A549 (cell line): ENCODE measurements at regions not wholly inside any gene's neighbourhood (a gene's known extent, or its start where the extent isn't known, plus 50 kb on each side); places are given as distances from the start of the nearest gene placed in this dataset.

Source experiments
- ATAC-seq, 2 experiments: fragments of 200-7000 bp in 1 of 2; fragments of >200 bp in 1 of 2; cut with Nextera tagmentation in 1 of 2; cut with Tn5 transposase in 1 of 2; 3 replicates each; pipeline versions ENCODE4 v1.8.0 to v1.9.1; 2018 to 2020; ENCODE audit warnings: mild to moderate bottlenecking in 1 of 2, moderate library complexity in 1 of 2
- CTCF ChIA-PET: fragments of 300-600 bp; sonication (Branson Sonifier 250); formaldehyde crosslinking; extraction: SDS; loops from one replicate; lab custom pipeline; 2021; ENCODE audit warnings: antibody characterized with exemption, inconsistent platforms; lab: Yijun Ruan, JAX
- POLR2A ChIA-PET: fragments of 350-600 bp; formaldehyde crosslinking; extraction: SDS; loops from one replicate; lab custom pipeline; 2021; ENCODE audit warnings: antibody characterized with exemption, inconsistent platforms; lab: Yijun Ruan, JAX
- DNase-seq, 2 experiments: peaks; one replicate each; pipeline versions ENCODE4 v3.0.0 to v3.0.0-alpha.2; 2011 to 2016; ENCODE audit warnings: low read depth in 1 of 2, low spot score in 1 of 2
- FAIRE-seq: peaks from 2 replicates; lab custom pipeline; 2011; peaks lifted over from hg19 to GRCh38; lab: Jason Lieb, UNC
- H3K27ac ChIP-seq, 2 experiments: fragments of >200 bp; sonication (Bioruptor Twin); formaldehyde crosslinking; 3 replicates each; pipeline ENCODE4 v1.5.1; 2016 to 2017
- H3K4me1 ChIP-seq: fragments of >200 bp; sonication (Bioruptor Twin); formaldehyde crosslinking; 3 replicates; pipeline ENCODE4 v1.6.1; 2016
- H3K4me2 ChIP-seq: fragments of >200 bp; sonication (Bioruptor Twin); formaldehyde crosslinking; 3 replicates; pipeline ENCODE4 v1.6.1; 2016
- H3K4me3 ChIP-seq: fragments of >200 bp; sonication (Bioruptor Twin); formaldehyde crosslinking; 3 replicates; pipeline ENCODE4 v1.5.1; 2016
- H3K9me3 ChIP-seq: fragments of >200 bp; sonication (Bioruptor Twin); formaldehyde crosslinking; 3 replicates; pipeline ENCODE4 v1.6.1; 2016
- BHLHE40 ChIP-seq: IDR thresholded peaks from 2 replicates; pipeline ENCODE4 v1.6.1; 2012; ENCODE audit warnings: low read depth, low read length, inconsistent platforms
- CBX2 ChIP-seq: fragments of 200-600 bp; sonication (generic); IDR thresholded peaks from 2 replicates; pipeline ENCODE4 v1.6.1; 2016; ENCODE audit warnings: low read depth, mild to moderate bottlenecking, borderline replicate concordance
- CEBPB ChIP-seq, 2 experiments: fragments of >200 bp in 1 of 2; sonication (Bioruptor Twin) in 1 of 2; formaldehyde crosslinking in 1 of 2; IDR thresholded peaks; 2 replicates each; pipeline ENCODE4 v1.6.1; 2012 to 2016
- CHD4 ChIP-seq: fragments of 200-600 bp; sonication (generic); IDR thresholded peaks from 2 replicates; pipeline ENCODE4 v1.6.1; 2016; ENCODE audit warnings: antibody characterized with exemption, mild to moderate bottlenecking, borderline replicate concordance
- EHMT2 ChIP-seq: fragments of 200-600 bp; sonication (generic); IDR thresholded peaks from 2 replicates; pipeline ENCODE4 v1.6.1; 2016; ENCODE audit warnings: antibody characterized with exemption, low read depth, mild to moderate bottlenecking, moderate library complexity
- EP300 ChIP-seq, 2 experiments: fragments of >200 bp; sonication (Bioruptor Twin); formaldehyde crosslinking; IDR thresholded peaks; 2 replicates in 1 of 2; 3 replicates in 1 of 2; pipeline ENCODE4 v1.6.1; 2016 to 2017
- ESRRA ChIP-seq: fragments of 150-350 bp; IDR thresholded peaks from 2 replicates; pipeline ENCODE4 v1.6.1; 2014; ENCODE audit warnings: mild to moderate bottlenecking, low read length, borderline replicate concordance
- FOSL2 ChIP-seq, 2 experiments: fragments of 450-650 bp in 1 of 2; fragments of >200 bp in 1 of 2; sonication (Bioruptor Twin) in 1 of 2; formaldehyde crosslinking; IDR thresholded peaks; 2 replicates each; pipeline versions ENCODE4 v1.5.0 to v1.6.1; 2016 to 2020; ENCODE audit warnings: mild to moderate bottlenecking in 1 of 2, moderate library complexity in 1 of 2
- GATA3 ChIP-seq: IDR thresholded peaks from 2 replicates; pipeline ENCODE4 v1.6.1; 2012; ENCODE audit warnings: borderline replicate concordance
- HES2 ChIP-seq: fragments of >200 bp; sonication (Bioruptor Twin); formaldehyde crosslinking; IDR thresholded peaks from 2 replicates; pipeline ENCODE4 v1.6.1; 2016
- HOXB13 ChIP-seq: fragments of 250-450 bp; sonication (Bioruptor Pico); IDR thresholded peaks from 2 replicates; pipeline ENCODE4 v1.5.0; 2020; ENCODE audit warnings: low read depth, mild to moderate bottlenecking, moderate library complexity
- JUN ChIP-seq, 2 experiments: fragments of >200 bp; sonication (Bioruptor Twin); formaldehyde crosslinking; IDR thresholded peaks; 2 replicates in 1 of 2; 3 replicates in 1 of 2; pipeline ENCODE4 v1.6.1; 2016 to 2017
- JUNB ChIP-seq: fragments of >200 bp; sonication (Bioruptor Twin); formaldehyde crosslinking; IDR thresholded peaks from 2 replicates; pipeline ENCODE4 v1.6.1; 2016
- KDM5A ChIP-seq: fragments of 200-600 bp; sonication (generic); IDR thresholded peaks from 2 replicates; pipeline ENCODE4 v1.6.1; 2016; ENCODE audit warnings: antibody characterized with exemption, mild to moderate bottlenecking
- MAFK ChIP-seq: fragments of 450-650 bp; IDR thresholded peaks from 2 replicates; pipeline ENCODE4 v1.6.1; 2014; ENCODE audit not compliant: partially characterized antibody
- MAZ ChIP-seq: fragments of 150-350 bp; IDR thresholded peaks from 2 replicates; pipeline ENCODE4 v1.6.1; 2014; ENCODE audit warnings: antibody characterized with exemption, low read depth, low read length, borderline replicate concordance
- MYC ChIP-seq: IDR thresholded peaks from 2 replicates; pipeline ENCODE4 v1.6.1; 2012; ENCODE audit warnings: mild to moderate bottlenecking, inconsistent platforms, low read length, improper control_type of control experiment, borderline replicate concordance
- NPAS2 ChIP-seq: fragments of 250-450 bp; sonication (Bioruptor Pico); IDR thresholded peaks from 2 replicates; pipeline ENCODE4 v1.8.0; 2022; ENCODE audit warnings: mild to moderate bottlenecking, moderate library complexity, borderline replicate concordance
- NR3C1 ChIP-seq: fragments of >200 bp; sonication (Bioruptor Twin); formaldehyde crosslinking; IDR thresholded peaks from 3 replicates; pipeline ENCODE4 v1.6.1; 2017
- PHF8 ChIP-seq: fragments of 200-600 bp; sonication (generic); IDR thresholded peaks from 2 replicates; pipeline ENCODE4 v1.6.1; 2016; ENCODE audit warnings: low read depth, mild to moderate bottlenecking, antibody characterized with exemption, moderate library complexity, borderline replicate concordance
- POLR2A ChIP-seq: IDR thresholded peaks from 2 replicates; pipeline ENCODE4 v1.6.1; 2012; ENCODE audit warnings: mild to moderate bottlenecking, low read length
- POLR2AphosphoS2 ChIP-seq: conservative IDR thresholded peaks from 2 replicates; pipeline ENCODE4 v1.6.1; 2012; ENCODE audit warnings: low read length, improper control_type of control experiment, inconsistent platforms
- RAD21 ChIP-seq, 2 experiments: fragments of >200 bp in 1 of 2; sonication (Bioruptor Twin) in 1 of 2; formaldehyde crosslinking in 1 of 2; IDR thresholded peaks in 1 of 2; conservative IDR thresholded peaks in 1 of 2; 2 replicates in 1 of 2; 3 replicates in 1 of 2; pipeline ENCODE4 v1.6.1; 2012 to 2018; ENCODE audit warnings: inconsistent platforms in 1 of 2
- RARB ChIP-seq: fragments of 250-450 bp; sonication (Bioruptor Pico); IDR thresholded peaks from 2 replicates; pipeline ENCODE4 v1.8.0; 2021; ENCODE audit warnings: mild to moderate bottlenecking, moderate library complexity
- RCOR1 ChIP-seq: fragments of 150-350 bp; IDR thresholded peaks from 2 replicates; pipeline ENCODE4 v1.6.1; 2014; ENCODE audit warnings: antibody characterized with exemption, low read length, low read depth
- RNF2 ChIP-seq: fragments of 200-600 bp; sonication (generic); IDR thresholded peaks from 2 replicates; pipeline ENCODE4 v1.6.1; 2016; ENCODE audit warnings: low read depth, mild to moderate bottlenecking, antibody characterized with exemption, moderate library complexity, borderline replicate concordance
- SREBF2 ChIP-seq: fragments of 450-650 bp; IDR thresholded peaks from 2 replicates; pipeline ENCODE4 v1.6.1; 2014; ENCODE audit warnings: mild to moderate bottlenecking, moderate library complexity
- TP53 ChIP-seq: fragments of 250-450 bp; sonication (Bioruptor Pico); IDR thresholded peaks from 2 replicates; pipeline ENCODE4 v1.5.0; 2021; ENCODE audit warnings: mild to moderate bottlenecking, moderate library complexity
- USF2 ChIP-seq: fragments of 450-650 bp; IDR thresholded peaks from 2 replicates; pipeline ENCODE4 v1.6.1; 2014; ENCODE audit warnings: antibody characterized with exemption
- ZFP36 ChIP-seq: fragments of 450-650 bp; IDR thresholded peaks from 2 replicates; pipeline ENCODE4 v1.6.1; 2014; ENCODE audit warnings: borderline replicate concordance; ENCODE audit not compliant: partially characterized antibody
- ZSCAN20 ChIP-seq: fragments of 250-450 bp; sonication (Bioruptor Pico); IDR thresholded peaks from 2 replicates; pipeline ENCODE4 v1.8.0; 2022; ENCODE audit warnings: mild to moderate bottlenecking, moderate library complexity
- WGBS: methylation state at CpG from one replicate; pipeline ENCODE4 v1.1.6; 2017; ENCODE audit errors: missing lambda C conversion rate; 5-methylcytosine and 5-hydroxymethylcytosine counted together
- TF ChIP-seq, protein P1 (sequence below): IDR thresholded peaks from 2 replicates; pipeline ENCODE4 v1.6.1; 2012

DNA sequence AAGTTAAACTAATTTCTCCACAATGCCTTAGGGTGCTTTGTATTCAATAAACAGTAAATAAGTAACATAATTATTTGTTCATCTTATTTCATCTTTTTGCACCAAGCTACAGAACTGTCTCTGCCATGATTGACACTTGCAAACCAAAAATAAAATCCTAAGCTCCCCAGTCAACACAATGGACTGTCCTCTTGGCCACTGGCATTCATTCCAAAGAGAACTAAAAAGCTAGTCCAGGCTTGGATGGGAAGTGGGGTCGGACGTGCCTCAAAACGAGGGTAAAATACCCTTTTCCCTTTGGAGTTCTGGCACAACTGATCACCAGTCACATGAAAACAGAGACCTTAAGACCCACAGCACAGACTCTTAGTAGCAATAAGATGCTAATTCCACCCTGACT lies 66.4 kb upstream of the THBS2 start:
- no peak for DNase-seq
- TF ChIP-seq NPAS2 (CRISPR knock-in tag) (no peak), PHF8 (no peak), JUNB (no peak), CHD4 (no peak), USF2 (no peak), RCOR1 (no peak), GATA3 (no peak)
- no peak overlapping the region for H3K27ac ChIP-seq
- H3K4me1 ChIP-seq, result no peaks in the 10 kb centered on the region
- CTCF ChIA-PET, result interaction anchor here (1.2 kb wide), 1 partner anchor 15 kb away, joined by 3 read pairs; no protein-coding TSS in a partner anchor
- POLR2A ChIA-PET, result no interaction called here
- no peak overlapping the region for H3K4me2 ChIP-seq
- no peaks in the 10 kb centered on the region for H3K9me3 ChIP-seq
- ATAC-seq, result no peak
- WGBS, result 50% methylated on average over 3 of the region's 3 CpGs
- no peak for FAIRE-seq
- no peak overlapping the region for H3K4me3 ChIP-seq

- no peak overlapping the region for H3K4me3 ChIP-seq
- FAIRE-seq (no peak), ATAC-seq (no peak), DNase-seq (no peak)
- H3K27ac ChIP-seq, result no peak overlapping the region
- no peak for TF ChIP-seq ZSCAN20 (CRISPR knock-in tag)
- no peak for TF ChIP-seq EP300 (IDR thresholded peaks at IDR 0.05)
- TF ChIP-seq RCOR1, result no peak
- no peak for TF ChIP-seq SREBF2
- no peak for TF ChIP-seq RNF2
- TF ChIP-seq HES2, result no peak
- no peak for TF ChIP-seq MYC
- TF ChIP-seq, protein P1, sequence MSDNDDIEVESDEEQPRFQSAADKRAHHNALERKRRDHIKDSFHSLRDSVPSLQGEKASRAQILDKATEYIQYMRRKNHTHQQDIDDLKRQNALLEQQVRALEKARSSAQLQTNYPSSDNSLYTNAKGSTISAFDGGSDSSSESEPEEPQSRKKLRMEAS, result no peak
- TF ChIP-seq KDM5A, result no peak
- TF ChIP-seq MAFK, result no peak
- no peak for TF ChIP-seq JUN (IDR thresholded peaks at IDR 0.05)
- no peak for TF ChIP-seq USF2
- TF ChIP-seq RAD21 (conservative IDR thresholded peaks at IDR 0.05 in 1 of 2, IDR thresholded peaks at IDR 0.05 in 1 of 2), result no peak
- TF ChIP-seq JUNB, result no peak
- TF ChIP-seq ZFP36, result no peak
- no peak for TF ChIP-seq POLR2A
- no peaks in the 10 kb centered on the region for H3K4me1 ChIP-seq
- WGBS, result 67% methylated on average over 26 of the region's 26 CpGs
- no peaks in the 10 kb centered on the region for H3K9me3 ChIP-seq
- ChIA-PET CTCF (no interaction called here), POLR2A (no interaction called here)
- no peak overlapping the region for H3K4me2 ChIP-seq
Observed at GRCh38 chr6:169317441-169318202, 64.0 kb upstream of the THBS2 start.

DNA sequence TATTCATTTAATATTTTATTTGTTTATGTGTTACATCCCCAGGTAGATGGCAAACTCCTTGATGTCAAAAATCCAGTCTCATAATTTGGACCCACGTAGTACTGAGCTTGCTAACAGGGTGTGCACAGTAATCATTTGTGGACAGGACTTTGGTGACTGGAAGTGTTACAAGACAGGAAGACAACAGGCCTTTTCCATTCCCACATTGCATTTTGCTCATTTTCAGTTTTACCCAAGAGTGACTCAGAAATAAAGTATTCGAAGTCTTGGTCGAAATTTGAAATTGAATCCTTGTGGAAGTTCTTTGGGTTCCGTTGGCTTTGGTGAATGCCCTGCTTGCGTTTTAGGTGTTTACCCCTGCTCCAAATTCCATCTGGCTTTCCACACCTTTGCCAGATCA lies 63.0 kb upstream of the THBS2 start:
- no peak for ATAC-seq
- no peak overlapping the region for H3K4me2 ChIP-seq
- no peaks in the 10 kb centered on the region for H3K4me1 ChIP-seq
- H3K27ac ChIP-seq, result no peak overlapping the region
- WGBS, result 78% methylated on average over 5 of the region's 5 CpGs
- TF ChIP-seq JUNB, result no peak
- no peak for TF ChIP-seq CBX2
- no peak for TF ChIP-seq EHMT2
- TF ChIP-seq FOSL2 (IDR thresholded peaks at IDR 0.05), result no peak
- no peak for TF ChIP-seq FOSL2 (CRISPR knock-in tag; IDR thresholded peaks at IDR 0.05)
- no peak for TF ChIP-seq BHLHE40
- TF ChIP-seq JUN (IDR thresholded peaks at IDR 0.05), result no peak
- TF ChIP-seq TP53, result no peak
- TF ChIP-seq NR3C1, result no peak
- TF ChIP-seq POLR2AphosphoS2, result no peak
- no peak for TF ChIP-seq EP300 (IDR thresholded peaks at IDR 0.05)
- TF ChIP-seq PHF8, result no peak
- no peak for TF ChIP-seq HOXB13 (CRISPR knock-in tag)
- no peak for TF ChIP-seq ESRRA
- TF ChIP-seq RCOR1, result no peak
- no peak for TF ChIP-seq RARB (CRISPR knock-in tag)
- TF ChIP-seq USF2, result no peak
- no peak for TF ChIP-seq MYC
- TF ChIP-seq MAZ, result no peak
- TF ChIP-seq CEBPB (IDR thresholded peaks at IDR 0.05), result no peak
- no peaks in the 10 kb centered on the region for H3K9me3 ChIP-seq
- no peak overlapping the region for H3K4me3 ChIP-seq
- POLR2A ChIA-PET, result no interaction called here
- CTCF ChIA-PET, result no interaction called here
- DNase-seq, result no peak
- FAIRE-seq, result no peak
